Stimulated activated naive CD4-positive, alpha-beta T cell treated with Interleukin-2 at 50 U/mL for 16 hours (primary cell): ENCODE measurements at regions not wholly inside any gene's neighbourhood (a gene's known extent, or its start where the extent isn't known, plus 50 kb on each side); places are given as distances from the start of the nearest gene placed in this dataset.

Experiments used
- DNase-seq: peaks from one replicate; lab custom pipeline; 2025; lab: John Stamatoyannopoulos, UW

- no peak for DNase-seq
Observed at GRCh38 chr3:22940285-22940684, 262.8 kb upstream of the UBE2E2 start.

- no peak for DNase-seq
Observed at GRCh38 chr3:22942981-22943380, 260.1 kb upstream of the UBE2E2 start.

GRCh38 chr3:22947851-22948250, 255.3 kb upstream of the UBE2E2 start:
- DNase-seq: no peak

GRCh38 chr3:22951910-22952309, 251.2 kb upstream of the UBE2E2 start:
- no peak for DNase-seq

- no peak for DNase-seq
Observed at GRCh38 chr3:22952860-22953259, 250.3 kb upstream of the UBE2E2 start.

GRCh38 chr3:22959593-22959992, 243.5 kb upstream of the UBE2E2 start:
- no peak for DNase-seq

GRCh38 chr3:22960105-22960984, 242.8 kb upstream of the UBE2E2 start:
- DNase-seq: no peak

GRCh38 chr3:22962244-22962643, 240.9 kb upstream of the UBE2E2 start:
- no peak for DNase-seq

- DNase-seq: no peak
Observed at GRCh38 chr3:22966349-22966748, 236.8 kb upstream of the UBE2E2 start.

- DNase-seq: no peak
Observed at GRCh38 chr3:22969276-22969675, 233.9 kb upstream of the UBE2E2 start.

- DNase-seq: no peak
Observed at GRCh38 chr3:22971497-22971896, 231.6 kb upstream of the UBE2E2 start.

- no peak for DNase-seq
Observed at GRCh38 chr3:22977042-22977441, 226.1 kb upstream of the UBE2E2 start.

- no peak for DNase-seq
Observed at GRCh38 chr3:22977650-22978289, 225.4 kb upstream of the UBE2E2 start.

GRCh38 chr3:22979581-22979980, 223.5 kb upstream of the UBE2E2 start:
- DNase-seq: no peak

- no peak for DNase-seq
Observed at GRCh38 chr3:22980346-22980745, 222.8 kb upstream of the UBE2E2 start.

- DNase-seq: no peak
Observed at GRCh38 chr3:22981166-22981565, 222.0 kb upstream of the UBE2E2 start.

GRCh38 chr3:22981861-22982260, 221.3 kb upstream of the UBE2E2 start:
- DNase-seq: no peak

GRCh38 chr3:22982981-22983587, 220.0 kb upstream of the UBE2E2 start:
- DNase-seq: no peak

- no peak for DNase-seq
Observed at GRCh38 chr3:22986958-22987357, 216.2 kb upstream of the UBE2E2 start.

GRCh38 chr3:22988566-22988965, 214.6 kb upstream of the UBE2E2 start:
- no peak for DNase-seq

GRCh38 chr3:22989716-22990115, 213.4 kb upstream of the UBE2E2 start:
- DNase-seq: no peak

GRCh38 chr3:22990291-22991200, 212.6 kb upstream of the UBE2E2 start:
- DNase-seq: no peak
